Suprapubic skin (tissue), 4 donors: ENCODE measurements at regions not wholly inside any gene's neighbourhood (a gene's known extent, or its start where the extent isn't known, plus 50 kb on each side); places are given as distances from the start of the nearest gene placed in this dataset.

Source experiments
- DNase-seq, 2 donors: peaks; one replicate each; pipeline ENCODE4 v3.0.0-alpha.2; 2019; ENCODE audit warnings: low spot score in 2 of 2
- H3K27ac ChIP-seq: fragments of 200-600 bp; sonication (generic); one replicate; pipeline ENCODE4 v1.5.1; 2019
- H3K27me3 ChIP-seq: fragments of 200-600 bp; sonication (generic); one replicate; pipeline ENCODE4 v1.5.1; 2019
- H3K36me3 ChIP-seq: fragments of 200-600 bp; sonication (generic); one replicate; pipeline ENCODE4 v1.5.1; 2019
- H3K4me1 ChIP-seq: fragments of 200-600 bp; sonication (generic); one replicate; pipeline ENCODE4 v1.5.1; 2019
- H3K4me3 ChIP-seq: fragments of 200-600 bp; sonication (generic); one replicate; pipeline ENCODE4 v1.5.1; 2019; ENCODE audit warnings: mild to moderate bottlenecking
- H3K9me3 ChIP-seq: fragments of 200-600 bp; sonication (generic); one replicate; pipeline ENCODE4 v1.5.1; 2019
- EP300 ChIP-seq: sonication (generic); formaldehyde crosslinking; IDR thresholded peaks from one replicate; pipeline ENCODE4 v1.6.1; 2017; ENCODE audit warnings: antibody characterized with exemption
- POLR2A ChIP-seq, 2 donors: fragments of 450-650 bp; IDR thresholded peaks; one replicate each; pipeline ENCODE4 v1.6.1; 2017; ENCODE audit warnings: antibody characterized with exemption in 2 of 2, mild to moderate bottlenecking in 2 of 2, moderate library complexity in 2 of 2
- POLR2AphosphoS5 ChIP-seq, 3 donors: sonication (generic); formaldehyde crosslinking; IDR thresholded peaks; one replicate each; pipeline ENCODE4 v1.6.1; 2017; ENCODE audit warnings: antibody characterized with exemption in 3 of 3
- WGBS: methylation state at CpG from one replicate; pipeline ENCODE4 v1.1.5; 2018; 5-methylcytosine and 5-hydroxymethylcytosine counted together
- TF ChIP-seq, protein P1 (sequence below), 2 donors: fragments of 200-600 bp in 1 of 2; fragments of 450-650 bp in 1 of 2; sonication (generic) in 1 of 2; IDR thresholded peaks; one replicate each; pipeline ENCODE4 v1.5.1; 2016 to 2019; ENCODE audit warnings: antibody characterized with exemption in 2 of 2, mild to moderate bottlenecking in 1 of 2, moderate library complexity in 1 of 2

DNA sequence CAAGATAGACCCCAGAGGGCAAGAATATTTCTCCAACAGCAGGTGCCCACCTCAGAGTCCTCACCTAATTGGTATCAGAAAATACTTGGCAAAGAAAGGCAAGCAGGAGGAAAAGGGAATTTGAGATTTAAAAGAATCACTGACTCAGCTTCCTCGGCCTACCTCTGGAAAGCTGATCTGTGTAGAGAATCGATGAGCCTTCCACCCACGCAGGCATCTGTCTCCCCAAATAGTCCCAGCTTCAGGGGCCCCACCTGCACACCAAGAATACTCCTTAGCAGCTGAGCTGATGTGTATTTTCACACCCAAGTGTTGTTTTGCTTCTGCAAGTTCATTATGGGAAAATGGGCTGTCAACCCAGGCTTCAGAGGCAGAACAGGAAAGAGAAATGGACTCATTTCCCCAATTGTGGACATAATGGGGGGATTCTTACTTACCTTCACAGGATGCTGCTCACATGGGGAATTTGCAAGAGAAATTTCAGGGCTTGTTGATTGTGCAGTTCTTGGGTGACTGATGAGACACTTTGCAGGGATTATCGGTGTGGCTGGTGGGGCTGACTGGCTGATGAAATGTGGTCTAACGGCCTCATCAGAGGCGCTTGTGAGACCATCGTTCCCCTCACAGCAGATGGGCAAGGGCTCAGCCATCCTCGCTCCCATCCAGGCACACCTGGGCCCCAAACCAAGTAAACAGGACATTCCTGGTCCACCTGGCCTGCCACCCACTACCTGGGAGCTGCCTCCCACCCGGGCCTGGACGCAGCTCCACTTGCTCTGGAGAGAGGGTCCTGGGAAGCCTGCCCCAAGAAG, 436.3 kb downstream of the PTPRU start:
- H3K9me3 ChIP-seq = no peaks in the 10 kb centered on the region
- no peaks in the 10 kb centered on the region for H3K4me1 ChIP-seq
- H3K27ac ChIP-seq = no peak overlapping the region
- H3K27me3 ChIP-seq = peaks cover 15% of the 10 kb centered on the region
- 80% methylated on average over 10 of the region's 10 CpGs for WGBS
- TF ChIP-seq POLR2A (IDR thresholded peaks at IDR 0.05) = no peak
- no peak overlapping the region for H3K4me3 ChIP-seq
- H3K36me3 ChIP-seq = no peaks in the 10 kb centered on the region
- DNase-seq = peak in 1 of 2 donors; percentile 50

DNA sequence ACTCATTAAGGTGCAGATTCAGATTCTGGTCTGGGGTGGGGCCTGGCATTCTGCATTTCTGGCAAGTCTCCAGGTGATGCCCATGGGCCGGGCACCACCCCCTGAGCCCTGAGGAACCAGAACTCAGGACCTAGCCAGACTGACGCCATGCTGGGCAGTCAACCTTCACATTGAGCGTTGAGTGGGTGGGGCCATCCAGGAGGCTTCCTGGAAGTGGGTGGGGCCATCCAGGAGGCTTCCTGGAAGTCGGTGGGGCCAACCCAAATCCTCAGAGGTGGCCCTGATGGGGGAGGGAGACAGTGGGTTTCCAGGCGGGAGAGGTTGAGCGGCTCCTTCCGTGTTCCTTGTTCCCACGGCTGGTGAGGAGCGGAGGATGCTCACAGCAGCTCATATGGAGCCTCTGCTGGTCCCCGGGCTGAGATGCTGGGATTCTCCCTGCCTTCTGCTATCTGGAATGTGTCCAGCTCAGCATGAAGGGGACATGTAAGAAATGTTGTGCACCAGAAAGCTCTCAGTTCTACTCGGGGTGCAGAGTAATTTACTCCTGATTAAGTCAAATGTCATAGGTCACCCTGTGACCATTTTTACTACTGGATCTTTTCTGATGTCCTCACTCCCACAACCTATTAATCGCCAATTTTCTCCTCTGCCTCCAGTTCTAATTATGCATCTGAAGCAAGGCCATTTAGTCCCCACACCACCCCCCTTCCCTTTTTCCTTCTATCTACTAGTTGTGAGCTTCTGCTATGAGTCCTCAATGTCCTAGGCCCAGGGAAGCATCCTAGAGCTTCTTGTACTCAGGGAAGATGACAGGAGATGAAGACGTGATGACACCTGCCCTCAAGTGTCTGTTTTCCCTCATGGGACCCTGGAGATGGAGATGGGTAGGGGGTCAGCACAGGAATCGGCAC, 435.4 kb downstream of the PTPRU start:
- whole genome bisulfite sequencing = 77% methylated on average over 12 of the region's 14 CpGs
- TF ChIP-seq EP300 (no peak), POLR2A (IDR thresholded peaks at IDR 0.05) (no peak), POLR2AphosphoS5 (IDR thresholded peaks at IDR 0.05) (no peak)
- TF ChIP-seq, protein P1, sequence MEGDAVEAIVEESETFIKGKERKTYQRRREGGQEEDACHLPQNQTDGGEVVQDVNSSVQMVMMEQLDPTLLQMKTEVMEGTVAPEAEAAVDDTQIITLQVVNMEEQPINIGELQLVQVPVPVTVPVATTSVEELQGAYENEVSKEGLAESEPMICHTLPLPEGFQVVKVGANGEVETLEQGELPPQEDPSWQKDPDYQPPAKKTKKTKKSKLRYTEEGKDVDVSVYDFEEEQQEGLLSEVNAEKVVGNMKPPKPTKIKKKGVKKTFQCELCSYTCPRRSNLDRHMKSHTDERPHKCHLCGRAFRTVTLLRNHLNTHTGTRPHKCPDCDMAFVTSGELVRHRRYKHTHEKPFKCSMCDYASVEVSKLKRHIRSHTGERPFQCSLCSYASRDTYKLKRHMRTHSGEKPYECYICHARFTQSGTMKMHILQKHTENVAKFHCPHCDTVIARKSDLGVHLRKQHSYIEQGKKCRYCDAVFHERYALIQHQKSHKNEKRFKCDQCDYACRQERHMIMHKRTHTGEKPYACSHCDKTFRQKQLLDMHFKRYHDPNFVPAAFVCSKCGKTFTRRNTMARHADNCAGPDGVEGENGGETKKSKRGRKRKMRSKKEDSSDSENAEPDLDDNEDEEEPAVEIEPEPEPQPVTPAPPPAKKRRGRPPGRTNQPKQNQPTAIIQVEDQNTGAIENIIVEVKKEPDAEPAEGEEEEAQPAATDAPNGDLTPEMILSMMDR (IDR thresholded peaks at IDR 0.05) = no peak
- no peak overlapping the region for H3K4me3 ChIP-seq
- no peaks in the 10 kb centered on the region for H3K4me1 ChIP-seq
- DNase-seq = peak in 1 of 2 donors; percentile 64
- H3K27ac ChIP-seq = no peak overlapping the region
- H3K36me3 ChIP-seq = no peaks in the 10 kb centered on the region
- H3K27me3 ChIP-seq = peaks cover 12% of the 10 kb centered on the region
- H3K9me3 ChIP-seq = no peaks in the 10 kb centered on the region

DNA sequence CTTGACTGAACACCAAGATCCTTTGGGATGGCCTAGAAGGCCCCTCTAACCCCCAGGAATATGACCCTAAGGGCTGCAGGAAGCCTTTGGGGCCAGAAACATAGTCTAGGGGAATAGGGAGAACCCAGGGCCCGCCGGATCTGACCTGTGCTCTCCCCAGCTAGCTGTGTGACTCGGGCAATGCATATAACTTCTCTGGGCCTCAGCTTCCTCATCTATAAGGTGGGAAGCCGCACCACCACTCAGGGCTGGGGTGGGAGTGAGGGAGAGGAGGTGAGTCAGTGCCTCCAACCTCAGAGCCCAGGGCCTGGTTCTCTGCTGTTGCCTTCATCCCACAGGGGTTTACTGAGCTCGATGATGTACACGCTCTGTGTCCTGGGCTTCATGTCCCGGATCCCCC, 434.4 kb downstream of the PTPRU start:
- TF ChIP-seq POLR2A (IDR thresholded peaks at IDR 0.05) = no peak
- no peak for TF ChIP-seq POLR2AphosphoS5 (IDR thresholded peaks at IDR 0.05)
- TF ChIP-seq EP300 = no peak
- TF ChIP-seq, protein P1 (IDR thresholded peaks at IDR 0.05) = no peak
- H3K9me3 ChIP-seq = no peaks in the 10 kb centered on the region
- H3K27ac ChIP-seq = no peak overlapping the region
- no peaks in the 10 kb centered on the region for H3K36me3 ChIP-seq
- DNase-seq = peak in 1 of 2 donors; percentile 66
- WGBS = 55% methylated on average over 2 of the region's 7 CpGs
- no peak overlapping the region for H3K4me3 ChIP-seq
- H3K4me1 ChIP-seq = no peaks in the 10 kb centered on the region
- H3K27me3 ChIP-seq = peaks cover 12% of the 10 kb centered on the region

DNA sequence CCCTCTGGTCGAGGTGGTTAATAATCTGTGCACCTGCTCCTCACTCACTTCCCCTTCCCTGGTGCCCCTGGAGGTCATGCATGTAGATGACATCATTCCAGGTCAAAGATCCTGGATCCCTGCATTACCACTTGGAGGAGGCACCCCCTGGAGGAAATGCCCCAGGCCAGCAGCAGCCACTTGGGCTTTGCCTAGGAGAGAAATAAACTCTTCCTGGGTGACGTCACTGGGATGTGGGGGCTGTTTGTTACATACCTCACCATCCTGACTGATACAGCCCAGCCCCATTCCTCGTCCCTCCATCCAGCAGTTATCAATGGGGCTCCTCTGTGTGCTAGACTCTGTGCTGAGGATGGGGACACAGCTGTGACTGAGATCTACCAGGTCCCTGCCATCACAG, 433.6 kb downstream of the PTPRU start:
- TF ChIP-seq EP300 (no peak), POLR2A (IDR thresholded peaks at IDR 0.05) (no peak), POLR2AphosphoS5 (IDR thresholded peaks at IDR 0.05) (no peak)
- TF ChIP-seq, protein P1 (IDR thresholded peaks at IDR 0.05) = no peak
- DNase-seq = no peak
- WGBS = 76% methylated on average over 3 of the region's 3 CpGs
- no peak overlapping the region for H3K4me3 ChIP-seq
- no peak overlapping the region for H3K27ac ChIP-seq
- H3K9me3 ChIP-seq = no peaks in the 10 kb centered on the region
- no peaks in the 10 kb centered on the region for H3K36me3 ChIP-seq
- no peaks in the 10 kb centered on the region for H3K4me1 ChIP-seq
- peaks cover 19% of the 10 kb centered on the region for H3K27me3 ChIP-seq

DNA sequence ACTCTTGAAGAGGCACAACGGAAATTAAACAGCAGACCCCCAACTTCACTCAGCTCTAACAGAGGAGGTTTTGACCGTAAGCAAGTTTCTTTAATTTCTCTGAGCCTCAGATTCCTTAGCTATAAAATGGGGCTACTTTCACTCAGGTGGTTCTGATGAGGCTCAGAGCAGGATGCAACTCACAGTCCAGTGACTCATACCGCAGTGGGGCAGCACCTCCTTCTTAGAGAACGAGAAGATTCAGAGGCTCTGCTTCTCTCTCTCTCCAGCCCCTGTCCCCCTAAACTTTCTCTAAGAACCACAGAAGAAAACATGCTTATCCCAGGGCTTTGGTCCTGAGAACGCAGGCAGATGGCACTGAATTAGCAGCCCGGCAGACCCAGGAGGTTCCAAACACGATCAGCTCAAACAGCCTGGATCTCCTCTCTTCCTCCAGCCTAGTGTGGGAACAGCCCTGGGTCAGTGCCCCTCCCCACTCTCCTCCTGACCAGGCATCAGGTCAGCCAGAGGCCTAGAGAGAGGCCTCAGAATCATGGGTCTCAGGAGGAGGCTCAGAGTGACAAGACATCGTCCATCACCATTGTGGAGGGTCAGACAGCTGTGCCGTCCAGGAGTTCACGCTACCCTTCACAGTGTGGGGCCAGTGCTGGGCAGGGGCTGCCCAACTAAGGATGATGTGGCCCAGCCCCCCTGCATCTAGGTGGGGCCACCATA, 433.0 kb downstream of the PTPRU start:
- Histone ChIP-seq H3K27ac (no peak overlapping the region), H3K9me3 (no peaks in the 10 kb centered on the region), H3K36me3 (no peaks in the 10 kb centered on the region), H3K4me3 (no peak overlapping the region), H3K27me3 (peaks cover 22% of the 10 kb centered on the region), H3K4me1 (no peaks in the 10 kb centered on the region)
- peak in 1 of 2 donors; percentile 41 for DNase-seq
- 71% methylated on average over 8 of the region's 10 CpGs for WGBS
- TF ChIP-seq, protein P1 (IDR thresholded peaks at IDR 0.05) = no peak
- TF ChIP-seq POLR2A (IDR thresholded peaks at IDR 0.05) (no peak), EP300 (no peak), POLR2AphosphoS5 (IDR thresholded peaks at IDR 0.05) (no peak)
